ENCODE measurements at regions not wholly inside any gene's neighbourhood (a gene's known extent, or its start where the extent isn't known, plus 50 kb on each side); places are given as distances from the start of the nearest gene placed in this dataset.

- no peak overlapping the region for H3K27ac ChIP-seq (replicated peaks)
- H3K27me3 ChIP-seq (ENCODE audit: insufficient read depth, poor library complexity, severe bottlenecking), result no peaks in the 10 kb centered on the region
- TF ChIP-seq REST (IDR thresholded peaks at IDR 0.05; ENCODE audit: insufficient replicate concordance, low read depth) (no peak), SPI1 (IDR thresholded peaks at IDR 0.05; ENCODE audit: borderline replicate concordance, low read depth) (no peak), GABPA (IDR thresholded peaks at IDR 0.05; ENCODE audit: low read depth) (no peak), CTCF (IDR thresholded peaks at IDR 0.05; ENCODE audit: insufficient read depth, low read length) (no peak), POLR2AphosphoS5 (IDR thresholded peaks at IDR 0.05; ENCODE audit: low read depth) (no peak)
- H3K4me3 ChIP-seq (replicated peaks; ENCODE audit: insufficient read depth, low read length), result no peak overlapping the region
- no peak for DNase-seq (ENCODE audit: low read depth in 1 of 2, low spot score in 1 of 2)
Observed at GRCh38 chr2:147760984-147761383, 83.8 kb upstream of the ACVR2A start.

- Histone ChIP-seq H3K4me3 (replicated peaks; ENCODE audit: insufficient read depth, low read length) (no peak overlapping the region), H3K27ac (replicated peaks) (no peak overlapping the region), H3K27me3 (ENCODE audit: insufficient read depth, poor library complexity, severe bottlenecking) (no peaks in the 10 kb centered on the region)
- DNase-seq (ENCODE audit: low read depth in 1 of 2, low spot score in 1 of 2), result no peak
- TF ChIP-seq POLR2AphosphoS5 (IDR thresholded peaks at IDR 0.05; ENCODE audit: low read depth) (no peak), SPI1 (IDR thresholded peaks at IDR 0.05; ENCODE audit: borderline replicate concordance, low read depth) (no peak), CTCF (IDR thresholded peaks at IDR 0.05; ENCODE audit: insufficient read depth, low read length) (no peak), REST (IDR thresholded peaks at IDR 0.05; ENCODE audit: insufficient replicate concordance, low read depth) (no peak), GABPA (IDR thresholded peaks at IDR 0.05; ENCODE audit: low read depth) (no peak)
Observed at GRCh38 chr2:147759536-147759935, 85.3 kb upstream of the ACVR2A start.

- no peak overlapping the region for H3K4me3 ChIP-seq (replicated peaks; ENCODE audit: insufficient read depth, low read length)
- no peaks in the 10 kb centered on the region for H3K27me3 ChIP-seq (ENCODE audit: insufficient read depth, poor library complexity, severe bottlenecking)
- no peak for DNase-seq (ENCODE audit: low read depth in 1 of 2, low spot score in 1 of 2)
- H3K27ac ChIP-seq (replicated peaks), result no peak overlapping the region
- no peak for TF ChIP-seq GABPA (IDR thresholded peaks at IDR 0.05; ENCODE audit: low read depth)
- no peak for TF ChIP-seq REST (IDR thresholded peaks at IDR 0.05; ENCODE audit: insufficient replicate concordance, low read depth)
- TF ChIP-seq POLR2AphosphoS5 (IDR thresholded peaks at IDR 0.05; ENCODE audit: low read depth), result no peak
- no peak for TF ChIP-seq SPI1 (IDR thresholded peaks at IDR 0.05; ENCODE audit: borderline replicate concordance, low read depth)
- no peak for TF ChIP-seq CTCF (IDR thresholded peaks at IDR 0.05; ENCODE audit: insufficient read depth, low read length)
Observed at GRCh38 chr2:147758821-147759220, 86.0 kb upstream of the ACVR2A start.

Data from HL-60 (cell line).